GM19397 (cell line): ENCODE measurements at regions not wholly inside any gene's neighbourhood (a gene's known extent, or its start where the extent isn't known, plus 50 kb on each side); places are given as distances from the start of the nearest gene placed in this dataset.
"Not testable (repeated sequence)": the region's sequence is repeated elsewhere in the genome, so short reads cannot be mapped to it uniquely, and the experiment has no call there.

Experiments
- ATAC-seq: cut with Tn5 transposase; IDR thresholded peaks from one replicate; pipeline ENCODE4 v1.9.1; 2021; ENCODE audit warnings: mild to moderate bottlenecking, moderate library complexity; ENCODE audit not compliant: unreplicated experiment

DNA sequence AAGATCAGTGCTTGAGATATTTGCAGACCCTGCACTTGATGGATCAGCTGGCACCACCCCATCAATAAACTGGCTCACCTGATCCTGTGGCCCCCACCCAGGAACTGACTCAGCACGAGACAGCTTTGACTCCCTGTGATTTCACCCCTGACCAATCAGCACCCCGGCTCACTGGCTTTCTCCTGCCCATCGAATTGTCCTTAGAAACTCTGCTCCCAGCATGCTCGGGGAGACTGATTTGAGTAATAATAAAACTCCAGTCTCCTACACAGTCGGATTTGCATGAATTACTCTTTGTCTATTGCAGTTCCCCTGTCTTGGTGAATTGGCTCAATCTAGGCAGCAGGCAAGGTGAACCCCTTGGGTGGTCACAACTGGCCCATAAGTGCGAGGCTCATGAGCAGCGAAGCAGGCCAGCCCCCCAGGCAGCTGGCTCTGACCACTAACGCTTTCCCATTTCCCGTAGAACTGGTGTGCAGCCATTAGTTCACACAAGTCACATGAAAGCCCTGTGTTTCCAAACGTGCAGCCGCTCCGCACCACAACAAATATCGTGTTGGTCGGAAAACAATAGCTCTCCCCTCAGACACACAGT is 79.6 kb downstream of the RSPH3 start:
- ATAC-seq = no peak

GRCh38 chr6:158919865-158920264 is 80.1 kb downstream of the RSPH3 start:
- no peak for ATAC-seq

DNA sequence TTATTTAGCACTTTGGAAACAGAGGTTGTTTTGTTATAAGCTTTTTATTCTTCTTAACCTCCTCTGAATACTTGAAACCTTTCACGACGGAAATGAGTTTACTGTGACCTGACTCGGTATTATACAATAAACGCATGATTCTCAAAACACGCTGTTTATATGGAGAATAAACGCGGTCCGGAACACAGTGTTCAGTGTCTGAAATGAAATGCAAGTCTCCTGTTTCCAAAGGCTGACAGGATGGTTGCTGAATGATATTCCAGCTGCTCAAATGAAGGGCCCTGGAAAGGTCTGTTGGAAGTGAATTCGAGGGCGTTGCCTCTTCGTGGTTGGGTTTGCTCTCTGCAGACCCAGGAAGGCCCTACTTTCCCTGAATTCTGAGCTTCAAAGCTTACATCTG is 83.4 kb downstream of the RSPH3 start:
- no peak for ATAC-seq

- no peak for ATAC-seq
Observed at GRCh38 chr6:158914923-158915322, 85.1 kb downstream of the RSPH3 start.

- no peak for ATAC-seq
Observed at GRCh38 chr6:158913580-158913979, 86.4 kb downstream of the RSPH3 start.

DNA sequence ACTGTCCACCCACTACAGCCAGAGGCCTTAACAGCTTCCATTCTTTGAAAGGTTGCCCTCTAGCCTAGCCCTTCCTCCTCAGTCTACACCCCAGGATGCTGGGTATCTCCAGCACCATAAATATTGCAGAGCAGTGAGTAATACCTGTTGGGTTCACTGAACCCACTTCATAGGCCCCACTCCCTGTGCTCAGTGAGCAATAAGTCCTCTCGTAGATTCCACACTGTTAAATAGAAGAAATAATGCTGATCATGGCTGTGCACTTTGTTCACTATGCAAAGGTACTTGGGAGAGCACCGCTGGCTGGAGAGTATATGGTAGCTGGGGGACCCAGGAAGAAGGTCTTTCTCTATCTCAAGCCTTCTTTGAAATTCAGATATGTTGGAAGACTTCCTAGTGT is 87.3 kb downstream of the RSPH3 start:
- ATAC-seq = no peak

DNA sequence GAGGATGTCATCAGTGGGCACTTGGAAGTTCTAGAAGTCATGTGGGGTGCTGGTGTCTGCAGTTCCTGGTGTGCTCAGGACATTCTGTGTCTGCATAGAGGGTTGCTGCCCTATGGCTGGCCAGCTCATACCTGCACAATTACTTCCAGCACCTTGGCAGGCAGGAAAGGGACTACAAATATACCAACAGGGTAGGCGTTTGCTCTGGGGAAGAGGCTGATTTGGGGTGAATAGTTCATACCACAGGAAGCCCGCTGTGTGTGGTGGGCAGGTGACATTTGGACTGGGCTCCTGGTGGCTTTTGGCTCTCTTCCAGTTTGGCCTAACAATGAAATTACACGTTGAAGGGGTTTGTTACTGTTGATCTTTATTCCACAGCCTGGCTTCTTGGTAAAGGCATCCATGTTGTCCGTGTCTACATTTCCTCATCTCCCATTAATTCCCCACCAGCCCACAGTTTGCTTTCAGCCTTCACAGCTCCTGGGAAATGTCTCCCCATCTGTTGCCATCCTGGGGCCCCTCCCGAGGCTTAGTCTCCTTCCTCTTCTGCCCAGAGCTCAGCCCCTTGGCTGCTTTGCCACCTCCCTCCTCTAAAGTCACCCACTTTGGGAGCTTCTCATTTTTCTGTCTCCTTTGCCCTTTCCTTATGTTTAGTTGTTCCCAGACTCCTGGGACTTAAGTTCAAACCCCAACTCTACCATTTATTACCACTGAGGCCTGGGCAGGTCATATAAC is 88.1 kb downstream of the RSPH3 start:
- ATAC-seq = no peak

- peak; percentile 64 for ATAC-seq
Observed at GRCh38 chr6:158910484-158911440, 89.2 kb downstream of the RSPH3 start.

GRCh38 chr6:158909938-158910337 is 90.1 kb downstream of the RSPH3 start:
- no peak for ATAC-seq

DNA sequence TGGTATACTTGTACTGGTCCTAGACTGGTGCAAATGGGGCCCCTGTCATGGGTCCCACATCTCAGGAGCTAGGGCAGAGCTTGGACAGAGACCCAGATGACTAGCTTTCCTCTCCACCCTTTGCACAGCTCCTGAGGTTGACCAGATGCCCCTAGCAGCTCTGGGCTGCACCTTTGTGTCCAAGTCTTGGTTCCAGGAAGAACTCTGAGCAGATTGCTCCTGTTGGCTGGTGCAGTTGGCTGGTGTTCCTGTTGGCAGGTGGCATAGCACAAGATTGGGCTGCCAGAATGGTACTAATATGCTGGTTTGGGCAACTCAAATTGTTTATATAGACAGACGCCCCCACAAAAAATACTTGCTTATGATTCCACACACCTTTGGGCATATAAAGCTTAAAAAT is 89.4 kb upstream of the EZR start:
- no peak for ATAC-seq

GRCh38 chr6:158907931-158908330 is 88.8 kb upstream of the EZR start:
- no peak for ATAC-seq

- ATAC-seq = no peak
Observed at GRCh38 chr6:158906926-158907325, 87.8 kb upstream of the EZR start.

DNA sequence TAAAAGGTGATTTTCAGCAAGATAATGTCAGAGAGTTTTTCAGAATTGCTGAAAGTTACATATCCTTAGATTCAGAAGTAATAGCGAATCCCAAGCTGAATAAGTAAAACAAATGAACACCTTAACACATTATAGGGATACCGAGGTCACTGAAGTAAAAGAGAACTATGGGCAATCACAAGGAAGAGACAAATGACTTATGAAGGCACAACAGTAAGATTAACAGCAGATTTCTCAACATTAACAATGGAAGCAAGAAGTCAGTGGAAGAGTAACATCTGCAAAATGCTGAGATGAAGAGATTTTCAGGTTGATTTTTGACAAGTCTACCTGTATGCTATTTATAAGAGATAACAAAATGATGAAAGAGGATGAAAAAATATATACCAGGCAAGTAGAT is 86.1 kb upstream of the EZR start:
- ATAC-seq = no peak

- no peak for ATAC-seq
Observed at GRCh38 chr6:158903801-158904200, 84.6 kb upstream of the EZR start.

DNA sequence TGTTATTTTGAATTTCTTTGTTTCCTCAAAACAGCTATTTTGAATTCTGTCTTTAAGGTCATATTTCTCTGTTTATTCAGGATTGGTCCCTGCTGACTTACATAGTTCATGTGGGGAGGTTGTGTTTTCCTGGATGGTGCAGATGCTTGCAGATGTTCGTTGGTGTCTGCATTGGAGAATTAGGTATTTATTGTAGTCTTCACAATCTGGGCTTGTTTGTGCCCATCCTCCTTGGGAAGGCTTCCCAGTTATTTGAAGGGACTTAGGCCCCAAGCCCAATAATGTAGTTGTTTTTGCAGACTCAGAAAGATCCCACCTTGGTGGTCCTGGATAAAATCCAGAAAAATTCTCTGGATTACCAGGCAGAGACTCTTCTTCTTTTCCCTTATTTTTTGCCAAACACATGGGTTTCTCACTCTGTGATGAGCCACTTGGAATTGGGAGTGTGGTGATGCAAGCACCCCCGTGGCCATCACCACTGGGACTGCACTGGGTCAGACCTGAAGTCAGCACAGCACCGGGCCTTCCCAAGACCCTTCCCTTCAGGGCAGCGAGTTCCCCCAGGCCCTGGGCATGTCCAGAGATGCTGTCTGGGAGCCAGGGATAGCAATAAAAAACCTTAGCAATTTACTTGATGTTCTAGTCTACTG is 81.6 kb upstream of the EZR start:
- no peak for ATAC-seq

DNA sequence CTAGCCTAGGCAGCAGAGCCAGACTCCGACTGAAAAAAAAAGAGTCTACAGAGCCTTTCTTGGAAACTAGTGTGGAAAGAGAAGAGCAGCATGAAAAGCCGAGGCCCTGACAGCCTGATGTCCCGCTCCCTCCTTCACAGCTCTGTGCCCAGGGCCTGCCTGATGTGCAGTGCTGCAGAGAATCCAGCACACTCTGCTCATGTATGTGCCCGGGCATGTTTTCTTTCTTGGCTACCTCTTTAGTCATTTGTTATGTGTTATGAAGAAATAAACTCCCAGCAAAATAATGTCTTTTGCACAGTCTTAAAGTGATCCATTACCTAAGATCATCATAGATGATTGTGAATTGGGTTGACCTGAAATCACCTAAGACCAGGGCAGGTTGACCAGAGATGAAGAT is 78.1 kb upstream of the EZR start:
- ATAC-seq = no peak

- ATAC-seq = no peak
Observed at GRCh38 chr6:158895661-158896060, 76.5 kb upstream of the EZR start.

- no peak for ATAC-seq
Observed at GRCh38 chr6:158894193-158894592, 75.0 kb upstream of the EZR start.

- ATAC-seq = no peak
Observed at GRCh38 chr6:158892266-158892665, 73.1 kb upstream of the EZR start.

DNA sequence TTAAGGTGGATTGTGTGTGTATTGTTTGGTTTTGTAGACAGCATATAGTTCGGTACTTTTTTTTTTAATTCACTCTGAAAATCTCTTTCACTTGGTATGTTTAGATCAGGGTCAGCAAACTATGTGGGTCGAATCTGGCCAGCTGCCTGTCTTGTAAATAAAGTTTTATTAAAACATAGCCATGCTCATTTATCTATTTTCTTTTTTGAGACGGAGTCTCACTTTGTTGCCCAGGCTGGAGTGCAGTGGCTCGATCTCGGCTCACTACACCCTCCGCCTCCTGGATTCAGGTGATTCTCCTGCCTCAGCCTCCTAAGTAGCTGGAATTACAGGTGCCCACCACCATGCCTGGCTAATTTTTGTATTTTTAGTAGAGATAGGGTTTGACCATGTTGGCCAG is 72.4 kb upstream of the EZR start:
- not testable (repeated sequence) for ATAC-seq

DNA sequence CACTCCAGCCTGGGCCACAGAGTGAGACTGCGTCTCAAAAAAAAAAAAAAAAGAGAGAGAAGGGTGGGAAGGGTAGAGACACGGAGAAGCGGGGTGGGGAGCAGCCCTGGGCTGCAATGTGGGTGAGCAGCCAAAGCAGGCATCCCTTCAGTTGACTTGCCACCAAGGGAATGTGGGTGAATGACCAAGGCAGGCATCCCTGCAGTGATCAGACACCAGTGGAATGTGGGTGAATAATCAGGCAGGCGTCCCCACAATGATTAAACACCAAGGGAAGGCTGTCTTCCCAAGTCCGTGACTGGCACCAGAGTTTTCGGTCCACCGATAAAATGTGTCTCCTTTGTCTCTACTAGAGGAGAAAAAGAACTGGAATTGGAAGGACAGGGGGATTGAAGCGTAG is 69.0 kb upstream of the EZR start:
- ATAC-seq = not testable (repeated sequence)
